ENCODE measurements at regions not wholly inside any gene's neighbourhood (a gene's known extent, or its start where the extent isn't known, plus 50 kb on each side); places are given as distances from the start of the nearest gene placed in this dataset.

GRCh38 chr3:197368330-197368729 lies 69.9 kb upstream of the DLG1 start:
- no peaks in the 10 kb centered on the region for H3K9me3 Mint-ChIP-seq
- no peaks in the 10 kb centered on the region for H3K36me3 Mint-ChIP-seq (ENCODE audit: low read depth)
- H3K27me3 Mint-ChIP-seq (ENCODE audit: low read depth), result no peaks in the 10 kb centered on the region
- peaks cover 57% of the 10 kb centered on the region for H3K4me1 Mint-ChIP-seq
- no peak for DNase-seq (ENCODE audit: low read depth, low spot score)
- peak overlapping the region; percentile 21 for H3K4me3 Mint-ChIP-seq
- no peak overlapping the region for H3K27ac Mint-ChIP-seq (ENCODE audit: unreplicated experiment)
- TF ChIP-seq CTCF (conservative IDR thresholded peaks at IDR 0.05), result no peak

GRCh38 chr3:197367081-197367780 lies 68.8 kb upstream of the DLG1 start:
- peak overlapping the region; percentile 54 for H3K27ac Mint-ChIP-seq (ENCODE audit: unreplicated experiment)
- no peak overlapping the region for H3K4me3 Mint-ChIP-seq
- H3K36me3 Mint-ChIP-seq (ENCODE audit: low read depth), result no peaks in the 10 kb centered on the region
- peaks cover 50% of the 10 kb centered on the region for H3K4me1 Mint-ChIP-seq
- TF ChIP-seq CTCF (conservative IDR thresholded peaks at IDR 0.05), result no peak
- no peak for DNase-seq (ENCODE audit: low read depth, low spot score)
- no peaks in the 10 kb centered on the region for H3K9me3 Mint-ChIP-seq
- H3K27me3 Mint-ChIP-seq (ENCODE audit: low read depth), result no peaks in the 10 kb centered on the region

- H3K9me3 Mint-ChIP-seq, result no peaks in the 10 kb centered on the region
- no peak overlapping the region for H3K4me3 Mint-ChIP-seq
- no peak for TF ChIP-seq CTCF (conservative IDR thresholded peaks at IDR 0.05)
- no peaks in the 10 kb centered on the region for H3K36me3 Mint-ChIP-seq (ENCODE audit: low read depth)
- H3K27ac Mint-ChIP-seq (ENCODE audit: unreplicated experiment), result no peak overlapping the region
- no peaks in the 10 kb centered on the region for H3K27me3 Mint-ChIP-seq (ENCODE audit: low read depth)
- no peak for DNase-seq (ENCODE audit: low read depth, low spot score)
- H3K4me1 Mint-ChIP-seq, result peaks cover 43% of the 10 kb centered on the region
Measured at GRCh38 chr3:197366301-197367044, 68.1 kb upstream of the DLG1 start.

GRCh38 chr3:197365586-197365985 lies 67.2 kb upstream of the DLG1 start:
- Mint-ChIP-seq H3K27ac (ENCODE audit: unreplicated experiment) (no peak overlapping the region), H3K9me3 (peaks cover 3% of the 10 kb centered on the region), H3K4me1 (peaks cover 37% of the 10 kb centered on the region), H3K36me3 (ENCODE audit: low read depth) (peaks cover 5% of the 10 kb centered on the region), H3K27me3 (ENCODE audit: low read depth) (no peaks in the 10 kb centered on the region), H3K4me3 (no peak overlapping the region)
- no peak for TF ChIP-seq CTCF (conservative IDR thresholded peaks at IDR 0.05)
- no peak for DNase-seq (ENCODE audit: low read depth, low spot score)

- H3K4me1 Mint-ChIP-seq, result peaks cover 29% of the 10 kb centered on the region
Measured at GRCh38 chr3:197364410-197365071, 66.1 kb upstream of the DLG1 start.

More at GRCh38 chr3:197364410-197365071, 66.1 kb upstream of the DLG1 start:
- Mint-ChIP-seq H3K4me3 (no peak overlapping the region), H3K36me3 (ENCODE audit: low read depth) (peaks cover 9% of the 10 kb centered on the region), H3K27ac (ENCODE audit: unreplicated experiment) (no peak overlapping the region), H3K9me3 (peaks cover 8% of the 10 kb centered on the region), H3K27me3 (ENCODE audit: low read depth) (no peaks in the 10 kb centered on the region)
- no peak for DNase-seq (ENCODE audit: low read depth, low spot score)
- no peak for TF ChIP-seq CTCF (conservative IDR thresholded peaks at IDR 0.05)
